H1 (cell line): ENCODE measurements at regions not wholly inside any gene's neighbourhood (a gene's known extent, or its start where the extent isn't known, plus 50 kb on each side); places are given as distances from the start of the nearest gene placed in this dataset.

Experiments
- CTCF ChIA-PET: fragments of 300-600 bp; sonication (Branson Sonifier 250); formaldehyde crosslinking; loops from one replicate; lab custom pipeline; 2021; ENCODE audit not compliant: partially characterized antibody; lab: Charles Lee
- POLR2A ChIA-PET: fragments of 300-600 bp; sonication (Branson Sonifier 250); formaldehyde crosslinking; loops from one replicate; lab custom pipeline; 2021; ENCODE audit warnings: inconsistent platforms; ENCODE audit not compliant: partially characterized antibody; lab: Charles Lee
- DNase-seq, 2 experiments: peaks; one replicate each; pipeline versions ENCODE4 v3.0.0 to v3.0.0-alpha.2; 2010 to 2022; ENCODE audit warnings: low spot score in 2 of 2, low read depth in 1 of 2, mixed read lengths in 1 of 2
- FAIRE-seq: peaks from 2 replicates; lab custom pipeline; 2011; peaks lifted over from hg19 to GRCh38; lab: Jason Lieb, UNC
- H2AFZ ChIP-seq: 2 replicates; pipeline ENCODE4 v1.8.1; 2012; ENCODE audit warnings: low read length, inconsistent platforms
- H2AK5ac ChIP-seq: 2 replicates; pipeline ENCODE4 v1.6.1; 2013; ENCODE audit warnings: low read depth, low read length
- H2BK120ac ChIP-seq: replicated peaks from 2 replicates; pipeline ENCODE3; 2013; ENCODE audit warnings: low read depth, low read length, inconsistent platforms
- H2BK12ac ChIP-seq: 2 replicates; pipeline ENCODE4 v1.6.1; 2013; ENCODE audit warnings: low read depth, low read length
- H2BK15ac ChIP-seq: 2 replicates; pipeline ENCODE4 v1.6.1; 2013; ENCODE audit warnings: low read length
- H2BK20ac ChIP-seq: 2 replicates; pipeline ENCODE4 v1.6.1; 2013; ENCODE audit warnings: low read length
- H2BK5ac ChIP-seq: 2 replicates; pipeline ENCODE4 v1.6.1; 2013; ENCODE audit warnings: low read depth, low read length
- H3K14ac ChIP-seq: 2 replicates; pipeline ENCODE4 v1.6.1; 2013; ENCODE audit warnings: inconsistent platforms; ENCODE audit not compliant: insufficient read length
- H3K18ac ChIP-seq: 2 replicates; pipeline ENCODE4 v1.6.1; 2013; ENCODE audit warnings: low read length; ENCODE audit errors: extremely low read depth
- H3K23ac ChIP-seq: 2 replicates; pipeline ENCODE4 v1.6.1; 2013; ENCODE audit warnings: inconsistent platforms; ENCODE audit not compliant: insufficient read length
- H3K23me2 ChIP-seq: 2 replicates; pipeline ENCODE4 v1.6.1; 2013; ENCODE audit warnings: low read depth, low read length
- H3K27ac ChIP-seq: 2 replicates; pipeline ENCODE4 v1.6.1; 2011; ENCODE audit warnings: low read depth, low read length, inconsistent platforms
- H3K27me3 ChIP-seq, 4 experiments: replicated peaks in 1 of 4; 1 replicate in 1 of 4; 2 replicates in 3 of 4; pipeline versions ENCODE4 v1.6.1 to v1.8.1; 2011 to 2013; ENCODE audit warnings: low read length in 3 of 4, mild to moderate bottlenecking in 3 of 4, inconsistent platforms in 2 of 4, mixed read lengths in 2 of 4, moderate library complexity in 1 of 4; ENCODE audit not compliant: control insufficient read depth in 3 of 4, insufficient read depth in 3 of 4; ENCODE audit errors: extremely low read depth in 1 of 4
- H3K36me3 ChIP-seq, 4 experiments: 2 replicates each; pipeline versions ENCODE4 v1.6.1 to v1.8.1; 2011 to 2013; ENCODE audit warnings: mild to moderate bottlenecking in 4 of 4, low read length in 3 of 4, moderate library complexity in 2 of 4, control low read depth in 1 of 4, inconsistent platforms in 1 of 4; ENCODE audit not compliant: insufficient read depth in 4 of 4, control insufficient read depth in 2 of 4
- H3K4ac ChIP-seq: replicated peaks from 2 replicates; pipeline ENCODE3; 2013; ENCODE audit warnings: low read length, low read depth, mixed read lengths, inconsistent platforms; ENCODE audit not compliant: insufficient read length
- H3K4me1 ChIP-seq, 4 experiments: replicated peaks in 1 of 4; 1 replicate in 1 of 4; 2 replicates in 3 of 4; pipeline versions ENCODE4 v1.6.1 to v1.8.1; 2011 to 2013; ENCODE audit warnings: low read length in 3 of 4, inconsistent platforms in 2 of 4, mixed read lengths in 1 of 4; ENCODE audit not compliant: insufficient read depth in 4 of 4, control insufficient read depth in 3 of 4
- H3K4me2 ChIP-seq, 2 experiments: 2 replicates each; pipeline versions ENCODE4 v1.6.1 to v1.8.1; 2011 to 2013; ENCODE audit warnings: low read depth in 2 of 2, low read length in 2 of 2, control low read depth in 1 of 2, inconsistent platforms in 1 of 2, mild to moderate bottlenecking in 1 of 2; ENCODE audit not compliant: insufficient read depth in 1 of 2
- H3K4me3 ChIP-seq, 4 experiments: fragments of 200-600, 300-600 bp in 1 of 4; sonication (generic), shearing (Covaris generic), sonication (Bioruptor Twin) in 1 of 4; 2 replicates each; pipeline versions ENCODE4 v1.5.1 to v1.8.1; 2011 to 2016; ENCODE audit warnings: low read length in 4 of 4, low read depth in 3 of 4, control low read depth in 2 of 4, inconsistent platforms in 2 of 4, mild to moderate bottlenecking in 2 of 4, mixed read lengths in 1 of 4, moderate library complexity in 1 of 4; ENCODE audit not compliant: insufficient read depth in 2 of 4; ENCODE audit errors: extremely low read depth in 1 of 4
- H3K56ac ChIP-seq: replicated peaks from 2 replicates; pipeline ENCODE3; 2013; ENCODE audit warnings: low read depth, mild to moderate bottlenecking, mixed read lengths, low read length, inconsistent platforms; ENCODE audit not compliant: insufficient read length
- H3K79me1 ChIP-seq: 2 replicates; pipeline ENCODE4 v1.6.1; 2013; ENCODE audit warnings: low read depth, low read length, control low read depth
- H3K79me2 ChIP-seq, 2 experiments: 2 replicates each; pipeline versions ENCODE4 v1.6.1 to v1.8.1; 2012 to 2013; ENCODE audit warnings: low read length in 2 of 2, mild to moderate bottlenecking in 2 of 2, inconsistent platforms in 1 of 2; ENCODE audit not compliant: insufficient read depth in 2 of 2, control insufficient read depth in 1 of 2
- H3K9ac ChIP-seq, 4 experiments: replicated peaks in 1 of 4; 1 replicate in 1 of 4; 2 replicates in 3 of 4; pipeline versions ENCODE4 v1.6.1 to v1.8.1; 2011 to 2013; ENCODE audit warnings: low read depth in 3 of 4, low read length in 3 of 4, control low read depth in 2 of 4, mild to moderate bottlenecking in 2 of 4, moderate library complexity in 2 of 4, inconsistent platforms in 1 of 4; ENCODE audit errors: extremely low read depth in 1 of 4
- H3K9me3 ChIP-seq, 2 experiments: 2 replicates each; pipeline versions ENCODE4 v1.6.1 to v1.8.1; 2012 to 2013; ENCODE audit warnings: mild to moderate bottlenecking in 2 of 2, moderate library complexity in 2 of 2, control low read depth in 1 of 2, inconsistent platforms in 1 of 2, low read depth in 1 of 2, low read length in 1 of 2, mixed read lengths in 1 of 2; ENCODE audit not compliant: insufficient read depth in 2 of 2
- H4K20me1 ChIP-seq, 2 experiments: replicated peaks in 1 of 2; 2 replicates each; pipeline versions ENCODE3 to v1.8.1; 2011 to 2013; ENCODE audit warnings: inconsistent platforms in 2 of 2, low read length in 2 of 2, mild to moderate bottlenecking in 1 of 2; ENCODE audit not compliant: insufficient read depth in 2 of 2, control insufficient read depth in 1 of 2
- H4K5ac ChIP-seq: 2 replicates; pipeline ENCODE4 v1.6.1; 2013; ENCODE audit warnings: low read length, low read depth, mixed read lengths, inconsistent platforms; ENCODE audit not compliant: insufficient read length
- H4K8ac ChIP-seq: 2 replicates; pipeline ENCODE4 v1.8.0; 2013; ENCODE audit warnings: mild to moderate bottlenecking, moderate library complexity, low read length, inconsistent platforms; ENCODE audit not compliant: insufficient read depth; ENCODE audit errors: extremely low read depth
- H4K91ac ChIP-seq: replicated peaks from 2 replicates; pipeline ENCODE3; 2013; ENCODE audit warnings: low read length, mixed read lengths, inconsistent platforms; ENCODE audit not compliant: insufficient read length
- CBX8 ChIP-seq: fragments of 300-800, 300-1000 bp; sonication (generic); IDR thresholded peaks from 2 replicates; pipeline ENCODE4 v1.7.1; 2016; ENCODE audit warnings: low read depth, low read length, borderline replicate concordance
- CHD2 ChIP-seq: IDR thresholded peaks from 2 replicates; pipeline ENCODE4 v1.6.1; 2012; ENCODE audit warnings: low read length, improper control_type of control experiment
- E2F6 ChIP-seq: IDR thresholded peaks from 2 replicates; pipeline ENCODE4 v1.6.1; 2012; ENCODE audit warnings: inconsistent platforms
- FOSL1 ChIP-seq: IDR thresholded peaks from 2 replicates; pipeline ENCODE4 v1.6.1; 2011; ENCODE audit warnings: mild to moderate bottlenecking, low read depth, low read length, moderate library complexity; ENCODE audit not compliant: insufficient read depth
- KDM1A ChIP-seq: fragments of 200-600, 300-600 bp; sonication (generic); IDR thresholded peaks from 2 replicates; pipeline ENCODE4 v1.7.1; 2016; ENCODE audit warnings: mild to moderate bottlenecking, low read length, borderline replicate concordance
- MAFK ChIP-seq: IDR thresholded peaks from 2 replicates; pipeline ENCODE4 v1.6.1; 2012; ENCODE audit warnings: low read depth, mild to moderate bottlenecking, improper control_type of control experiment, low read length
- RAD21 ChIP-seq, 2 experiments: IDR thresholded peaks in 1 of 2; conservative IDR thresholded peaks in 1 of 2; 2 replicates each; pipeline ENCODE4 v1.6.1; 2011; ENCODE audit warnings: low read depth in 2 of 2, low read length in 2 of 2, improper control_type of control experiment in 1 of 2, inconsistent platforms in 1 of 2, mild to moderate bottlenecking in 1 of 2, moderate library complexity in 1 of 2
- SP1 ChIP-seq: IDR thresholded peaks from 2 replicates; pipeline ENCODE4 v1.6.1; 2011; ENCODE audit warnings: low read depth, low read length
- WGBS, 2 experiments: shearing (Covaris generic) in 1 of 2; methylation state at CpG; one replicate each; pipeline versions ENCODE4 v1.1.6 to v1.1.7; 2013 to 2015; ENCODE audit warnings: low lambda C conversion rate in 2 of 2, mixed read lengths in 2 of 2, inconsistent platforms in 1 of 2, low coverage in 1 of 2, missing lambda C conversion rate in 1 of 2; ENCODE audit not compliant: insufficient replicate concordance in 2 of 2, insufficient coverage in 1 of 2, insufficient read length in 1 of 2; ENCODE audit errors: extremely low coverage in 1 of 2, missing lambda C conversion rate in 1 of 2; 5-methylcytosine and 5-hydroxymethylcytosine counted together

DNA sequence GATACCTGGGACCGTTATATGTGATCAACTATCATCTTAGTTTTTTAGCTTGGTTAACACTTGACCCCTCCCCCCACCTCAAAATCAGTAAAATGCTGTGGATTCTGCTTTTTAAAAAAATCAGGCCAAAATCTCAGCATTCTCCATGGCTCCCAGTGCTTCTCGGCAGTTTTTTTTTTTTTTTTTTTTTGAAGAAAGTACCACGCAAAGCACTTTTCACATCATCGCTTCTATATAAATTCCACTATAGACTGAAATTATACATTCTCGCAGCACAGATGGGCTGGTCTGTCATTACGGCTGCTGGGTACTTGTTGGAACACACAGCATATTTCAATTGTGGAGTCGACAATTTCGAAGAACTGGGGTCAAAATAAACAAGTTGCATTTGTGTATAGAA is 67.7 kb upstream of the PPARA start:
- no peak for TF ChIP-seq CBX8
- no peak for TF ChIP-seq SP1
- no peak for TF ChIP-seq CHD2
- TF ChIP-seq RAD21 (IDR thresholded peaks at IDR 0.05 in 1 of 2, conservative IDR thresholded peaks at IDR 0.05 in 1 of 2; ENCODE audit: low read depth in 2 of 2, low read length in 2 of 2), result no peak
- TF ChIP-seq E2F6, result no peak
- no peak for TF ChIP-seq MAFK
- no peak for TF ChIP-seq FOSL1
- no peak for TF ChIP-seq KDM1A
- TF ChIP-seq, all 59 proteins: peak for 0
- no peak overlapping the region for H4K5ac ChIP-seq
- peaks cover 0 to 55% of the 10 kb centered on the region in 2 experiments; a peak in 2 of 4 replicates for H3K79me2 ChIP-seq
- FAIRE-seq (no peak), DNase-seq (no peak)
- H3K79me1 ChIP-seq, result peaks cover 9% of the 10 kb centered on the region
- POLR2A ChIA-PET, result interaction anchor here (0.6 kb wide), 1 partner anchor 235 kb away, joined by 3 read pairs; no protein-coding TSS in a partner anchor
- no peak overlapping the region for H3K9ac ChIP-seq
- CTCF ChIA-PET, result interaction anchor here (0.6 to 1.3 kb wide), 3 partner anchors 35 to 1745 kb away, joined by 3 to 5 read pairs (median 3); no protein-coding TSS in a partner anchor
- H4K8ac ChIP-seq, result no peak overlapping the region
- no peak overlapping the region for H3K18ac ChIP-seq
- no peaks in the 10 kb centered on the region for H3K23me2 ChIP-seq
- H3K9me3 ChIP-seq, result no peaks in the 10 kb centered on the region
- H2BK12ac ChIP-seq, result no peak overlapping the region
- no peak overlapping the region for H2BK120ac ChIP-seq
- no peak overlapping the region for H3K27ac ChIP-seq
- H2BK20ac ChIP-seq, result no peak overlapping the region
- H2BK5ac ChIP-seq, result no peak overlapping the region
- no peak overlapping the region for H3K4me3 ChIP-seq
- no peak overlapping the region for H4K91ac ChIP-seq
- no peak overlapping the region for H2AK5ac ChIP-seq
- H3K4me1 ChIP-seq, result peaks cover 0 to 23% (median 12%) of the 10 kb centered on the region in 4 experiments; a peak in 6 of 7 replicates
- H2BK15ac ChIP-seq, result no peak overlapping the region
- no peak overlapping the region for H3K23ac ChIP-seq
- no peak overlapping the region for H3K4me2 ChIP-seq
- no peak overlapping the region for H3K4ac ChIP-seq
- no peak overlapping the region for H2AFZ ChIP-seq
- H3K56ac ChIP-seq, result no peak overlapping the region
- no peaks in the 10 kb centered on the region for H3K36me3 ChIP-seq
- H3K27me3 ChIP-seq, result no peaks in the 10 kb centered on the region
- H4K20me1 ChIP-seq, result peaks cover 0 to 4% of the 10 kb centered on the region in 2 experiments
- H3K14ac ChIP-seq, result no peak overlapping the region
- WGBS, 2 experiments, result 86% methylated on average over 7 of the region's 8 CpGs; no CpG with 5 or more reads in 1 of the 2 experiments
